HCT116 (cell line): ENCODE measurements at regions not wholly inside any gene's neighbourhood (a gene's known extent, or its start where the extent isn't known, plus 50 kb on each side); places are given as distances from the start of the nearest gene placed in this dataset.

Experiments used
- CBX3 ChIP-seq: IDR thresholded peaks from 2 replicates; pipeline ENCODE4 v1.6.1; 2012; ENCODE audit warnings: low read depth
- CEBPB ChIP-seq: IDR thresholded peaks from 2 replicates; pipeline ENCODE4 v1.6.1; 2012; ENCODE audit warnings: low read depth
- CTCF ChIP-seq, 3 experiments: fragments of 200-600 bp in 1 of 3; sonication (generic) in 1 of 3; IDR thresholded peaks in 2 of 3; conservative IDR thresholded peaks in 1 of 3; 2 replicates each; pipeline ENCODE4 v1.5.1; 2012 to 2017; ENCODE audit warnings: low read depth in 2 of 3, low read length in 2 of 3, antibody characterized with exemption in 1 of 3, borderline replicate concordance in 1 of 3, control low read depth in 1 of 3, mild to moderate bottlenecking in 1 of 3, mixed read lengths in 1 of 3, mixed run types in 1 of 3, moderate library complexity in 1 of 3; ENCODE audit not compliant: insufficient read depth in 1 of 3
- ELF1 ChIP-seq: IDR thresholded peaks from 2 replicates; pipeline ENCODE4 v1.6.1; 2012; ENCODE audit warnings: low read depth, borderline replicate concordance
- FOSL1 ChIP-seq: IDR thresholded peaks from 2 replicates; pipeline ENCODE4 v1.6.1; 2012; ENCODE audit warnings: low read depth
- MAX ChIP-seq: IDR thresholded peaks from 2 replicates; pipeline ENCODE4 v1.6.1; 2012
- POLR2A ChIP-seq: IDR thresholded peaks from 2 replicates; pipeline ENCODE4 v1.7.0; 2011; ENCODE audit warnings: borderline replicate concordance; ENCODE audit not compliant: insufficient read depth, insufficient read length; ENCODE audit errors: extremely low read depth
- POLR2AphosphoS5 ChIP-seq: IDR thresholded peaks from 2 replicates; pipeline ENCODE4 v1.6.1; 2011; ENCODE audit warnings: mild to moderate bottlenecking, low read depth, low read length, moderate library complexity
- RAD21 ChIP-seq: IDR thresholded peaks from 2 replicates; pipeline ENCODE4 v1.6.1; 2012; ENCODE audit warnings: low read depth, mild to moderate bottlenecking

GRCh38 chr18:38606841-38607240 lies 1041.2 kb upstream of the CELF4 start:
- TF ChIP-seq POLR2AphosphoS5 (no peak), CTCF (IDR thresholded peaks at IDR 0.05 in 2 of 3, conservative IDR thresholded peaks at IDR 0.05 in 1 of 3; ENCODE audit: borderline replicate concordance in 1 of 3, insufficient read depth in 1 of 3, low read depth in 2 of 3, low read length in 2 of 3) (no peak), FOSL1 (no peak), POLR2A (no peak), CEBPB (no peak), MAX (no peak), ELF1 (no peak), CBX3 (no peak), RAD21 (no peak)
